OCI-LY3 (cell line): ENCODE measurements at regions not wholly inside any gene's neighbourhood (a gene's known extent, or its start where the extent isn't known, plus 50 kb on each side); places are given as distances from the start of the nearest gene placed in this dataset.

Experiments
- EZH2phosphoT487 ChIP-seq: fragments of 200-600 bp; shearing (Covaris generic); IDR thresholded peaks from 2 replicates; pipeline ENCODE4 v1.6.1; 2018; ENCODE audit warnings: antibody characterized with exemption, mixed run types, low read depth
- TF ChIP-seq, protein P1 (sequence below): fragments of 200-600, 300-600 bp; sonication (generic); IDR thresholded peaks from 2 replicates; pipeline ENCODE4 v1.5.1; 2014; ENCODE audit warnings: antibody characterized with exemption, low read length, low read depth

DNA sequence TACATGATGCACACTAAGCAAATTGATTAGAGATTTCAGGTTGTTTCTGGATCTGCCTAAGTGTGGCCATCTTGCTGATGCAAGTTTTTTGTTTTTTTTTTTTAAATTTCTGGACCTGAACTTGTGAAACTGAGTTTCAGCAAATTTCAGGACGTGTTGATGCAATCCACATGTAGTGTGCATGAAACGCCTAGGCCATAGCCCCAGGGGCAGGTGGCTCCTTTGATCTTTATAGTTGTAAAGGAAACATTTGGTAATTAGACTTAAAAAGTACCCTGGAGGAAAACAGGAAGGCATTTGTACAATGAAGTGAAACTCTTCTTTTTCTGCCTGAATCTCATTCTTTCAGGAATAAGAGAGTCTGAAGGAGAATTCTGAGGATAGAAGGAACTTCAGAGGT is 162.2 kb upstream of the LHX8 start:
- TF ChIP-seq, protein P1, sequence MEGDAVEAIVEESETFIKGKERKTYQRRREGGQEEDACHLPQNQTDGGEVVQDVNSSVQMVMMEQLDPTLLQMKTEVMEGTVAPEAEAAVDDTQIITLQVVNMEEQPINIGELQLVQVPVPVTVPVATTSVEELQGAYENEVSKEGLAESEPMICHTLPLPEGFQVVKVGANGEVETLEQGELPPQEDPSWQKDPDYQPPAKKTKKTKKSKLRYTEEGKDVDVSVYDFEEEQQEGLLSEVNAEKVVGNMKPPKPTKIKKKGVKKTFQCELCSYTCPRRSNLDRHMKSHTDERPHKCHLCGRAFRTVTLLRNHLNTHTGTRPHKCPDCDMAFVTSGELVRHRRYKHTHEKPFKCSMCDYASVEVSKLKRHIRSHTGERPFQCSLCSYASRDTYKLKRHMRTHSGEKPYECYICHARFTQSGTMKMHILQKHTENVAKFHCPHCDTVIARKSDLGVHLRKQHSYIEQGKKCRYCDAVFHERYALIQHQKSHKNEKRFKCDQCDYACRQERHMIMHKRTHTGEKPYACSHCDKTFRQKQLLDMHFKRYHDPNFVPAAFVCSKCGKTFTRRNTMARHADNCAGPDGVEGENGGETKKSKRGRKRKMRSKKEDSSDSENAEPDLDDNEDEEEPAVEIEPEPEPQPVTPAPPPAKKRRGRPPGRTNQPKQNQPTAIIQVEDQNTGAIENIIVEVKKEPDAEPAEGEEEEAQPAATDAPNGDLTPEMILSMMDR = no peak
- no peak for TF ChIP-seq EZH2phosphoT487
